GM21526 (cell line): ENCODE measurements at regions not wholly inside any gene's neighbourhood (a gene's known extent, or its start where the extent isn't known, plus 50 kb on each side); places are given as distances from the start of the nearest gene placed in this dataset.
"Not testable (repeated sequence)": the region's sequence is repeated elsewhere in the genome, so short reads cannot be mapped to it uniquely, and the experiment has no call there.

Experiments
- ATAC-seq: cut with Tn5 transposase; IDR thresholded peaks from one replicate; pipeline ENCODE4 v1.9.1; 2021; ENCODE audit warnings: moderate library complexity; ENCODE audit not compliant: unreplicated experiment, low FRiP score

DNA sequence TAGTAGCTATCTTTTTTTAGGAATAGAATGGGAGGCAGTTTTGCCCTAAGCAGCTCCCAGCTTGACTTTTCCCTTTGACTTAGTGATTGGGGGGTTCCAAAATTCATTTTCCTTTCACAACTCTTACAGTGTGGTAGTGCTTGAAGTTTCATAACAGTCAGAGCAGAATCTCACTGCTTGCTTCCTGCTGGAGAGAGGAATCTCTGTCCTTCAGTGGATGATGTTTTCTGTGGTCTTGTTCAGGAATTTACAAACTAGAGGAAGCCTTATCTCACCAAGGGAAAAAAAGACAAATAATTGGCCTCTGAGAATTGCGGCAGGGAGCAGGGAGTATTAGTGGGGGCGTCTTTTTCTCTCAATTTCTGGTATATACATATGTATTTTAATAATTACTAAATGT is 326.6 kb upstream of the C2CD4B start:
- ATAC-seq = no peak

GRCh38 chr15:62492900-62493299 is 327.8 kb upstream of the C2CD4B start:
- no peak for ATAC-seq

GRCh38 chr15:62494197-62494596 is 329.1 kb upstream of the C2CD4B start:
- no peak for ATAC-seq

- no peak for ATAC-seq
Observed at GRCh38 chr15:62495670-62496614, 330.9 kb upstream of the C2CD4B start.

DNA sequence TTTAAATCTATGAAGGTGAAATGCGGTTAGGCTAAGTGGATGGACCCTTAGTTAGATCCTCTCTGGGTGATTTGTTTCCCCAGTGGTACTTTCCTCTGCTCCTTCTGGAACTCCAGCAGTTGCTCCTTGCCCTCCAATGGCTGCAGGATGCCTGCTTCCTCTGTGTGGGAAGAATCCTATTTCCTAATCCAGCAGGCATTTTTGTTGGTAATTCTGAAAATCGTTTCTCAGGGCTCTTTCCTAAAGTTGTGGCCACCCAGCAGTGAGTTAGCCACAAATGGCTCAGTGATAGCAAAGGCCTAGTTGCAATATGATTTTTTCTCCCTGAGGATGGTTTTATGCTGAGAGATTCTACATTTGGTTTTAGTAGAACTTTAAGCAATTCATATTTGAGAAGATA is 332.3 kb upstream of the C2CD4B start:
- no peak for ATAC-seq

GRCh38 chr15:62498278-62498677 is 333.2 kb upstream of the C2CD4B start:
- ATAC-seq = no peak

GRCh38 chr15:62498712-62499111 is 333.6 kb upstream of the C2CD4B start:
- no peak for ATAC-seq

GRCh38 chr15:62500325-62500724 is 335.2 kb upstream of the C2CD4B start:
- ATAC-seq = no peak

GRCh38 chr15:62502451-62502850 is 337.4 kb upstream of the C2CD4B start:
- ATAC-seq = no peak

DNA sequence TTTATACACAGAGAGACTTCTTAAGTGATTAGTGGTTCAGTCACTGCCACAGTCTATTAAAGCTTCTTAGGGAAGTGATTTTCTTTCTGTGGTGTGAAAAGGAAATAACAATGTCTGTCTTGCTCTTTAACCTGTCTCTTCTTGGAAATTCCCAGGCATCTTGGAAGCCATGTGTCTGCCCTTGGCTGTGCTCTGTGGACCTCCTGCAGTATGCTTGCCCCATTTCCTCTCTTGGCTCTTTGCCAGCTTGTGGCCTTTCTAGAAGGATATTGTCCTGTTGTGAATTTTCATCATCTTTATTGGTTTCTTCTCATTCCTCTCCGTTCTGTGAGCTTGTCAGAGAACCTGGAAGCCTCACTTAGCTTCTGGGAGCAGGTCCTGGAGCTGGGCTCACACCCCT is 338.4 kb upstream of the C2CD4B start:
- no peak for ATAC-seq

DNA sequence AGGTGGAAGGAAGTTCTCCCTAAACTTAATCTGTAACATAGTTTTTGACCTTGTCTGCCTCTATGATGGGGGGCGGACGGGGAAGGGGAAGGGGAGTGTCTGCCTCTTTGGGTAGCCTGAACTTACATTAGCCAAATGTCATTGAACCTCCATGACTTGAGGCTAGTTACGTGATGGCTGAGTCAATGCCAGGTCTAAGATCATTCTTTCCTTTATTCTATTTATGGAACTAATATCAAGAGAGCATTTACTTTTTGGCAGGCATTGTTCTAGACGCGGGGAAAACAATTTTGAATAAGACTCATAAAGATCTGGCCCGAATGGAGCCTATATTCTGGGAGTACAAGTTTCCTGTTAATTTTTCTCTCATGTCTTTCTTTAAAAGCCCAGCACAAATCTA is 340.7 kb upstream of the C2CD4B start:
- no peak for ATAC-seq

GRCh38 chr15:62506217-62506805 is 341.2 kb upstream of the C2CD4B start:
- ATAC-seq = no peak

DNA sequence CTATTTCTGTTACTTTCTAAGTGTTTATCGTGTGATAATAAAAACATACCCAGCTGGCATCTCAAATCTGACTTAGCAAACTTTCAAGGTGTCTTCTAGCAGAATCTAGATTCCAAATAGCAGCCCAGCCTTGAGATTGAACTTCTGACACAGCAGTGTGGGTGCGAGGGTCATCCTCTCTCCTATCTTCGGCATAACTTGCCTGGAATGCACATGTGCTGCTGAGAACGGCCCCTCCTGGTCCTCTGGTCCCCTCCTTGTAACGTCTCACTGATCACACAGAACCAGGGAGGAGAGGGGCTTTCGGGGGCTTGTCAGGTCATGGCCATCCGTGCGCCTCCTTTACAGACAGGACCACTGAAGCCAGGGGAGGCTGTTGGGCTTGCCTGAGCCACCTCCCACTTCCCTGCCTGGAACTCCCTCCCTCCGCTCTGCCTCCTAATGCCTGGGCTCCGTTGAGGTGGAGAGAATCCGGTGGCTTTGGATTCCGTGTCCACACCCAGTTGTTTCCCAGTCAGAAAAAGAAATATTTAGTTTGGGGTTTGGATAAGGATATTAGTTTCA is 344.4 kb upstream of the C2CD4B start:
- no peak for ATAC-seq

GRCh38 chr15:62510791-62511190 is 345.7 kb upstream of the C2CD4B start:
- no peak for ATAC-seq

GRCh38 chr15:62512904-62513303 is 347.8 kb upstream of the C2CD4B start:
- ATAC-seq = no peak

GRCh38 chr15:62513893-62514292 is 348.8 kb upstream of the C2CD4B start:
- ATAC-seq = no peak

GRCh38 chr15:62515696-62516395 is 350.8 kb upstream of the C2CD4B start:
- ATAC-seq = no peak

- ATAC-seq = no peak
Observed at GRCh38 chr15:62517541-62517940, 352.5 kb upstream of the C2CD4B start.

- ATAC-seq = not testable (repeated sequence)
Observed at GRCh38 chr15:62518666-62519065, 353.6 kb upstream of the C2CD4B start.

DNA sequence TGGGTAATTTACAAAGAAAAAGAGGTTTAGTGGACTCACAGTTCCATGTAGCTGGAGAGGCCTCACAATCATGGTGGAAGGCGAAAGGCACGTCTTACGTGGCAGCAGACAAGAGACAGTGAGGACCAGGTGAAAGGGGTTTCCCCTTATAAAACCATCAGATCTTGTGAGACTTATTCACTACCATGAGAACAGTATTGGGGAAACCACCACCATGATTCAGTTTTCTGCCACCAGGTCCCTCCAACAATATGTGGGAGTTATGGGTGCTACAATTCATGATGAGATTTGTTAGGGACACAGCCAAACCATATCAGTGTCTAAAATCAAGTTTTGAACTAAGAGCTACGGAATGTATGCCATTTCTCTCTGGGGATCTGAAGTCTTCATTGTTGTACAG is 354.8 kb upstream of the C2CD4B start:
- ATAC-seq = no peak

- no peak for ATAC-seq
Observed at GRCh38 chr15:62520887-62521286, 355.8 kb upstream of the C2CD4B start.
